ENCODE measurements at regions not wholly inside any gene's neighbourhood (a gene's known extent, or its start where the extent isn't known, plus 50 kb on each side); places are given as distances from the start of the nearest gene placed in this dataset.

DNA sequence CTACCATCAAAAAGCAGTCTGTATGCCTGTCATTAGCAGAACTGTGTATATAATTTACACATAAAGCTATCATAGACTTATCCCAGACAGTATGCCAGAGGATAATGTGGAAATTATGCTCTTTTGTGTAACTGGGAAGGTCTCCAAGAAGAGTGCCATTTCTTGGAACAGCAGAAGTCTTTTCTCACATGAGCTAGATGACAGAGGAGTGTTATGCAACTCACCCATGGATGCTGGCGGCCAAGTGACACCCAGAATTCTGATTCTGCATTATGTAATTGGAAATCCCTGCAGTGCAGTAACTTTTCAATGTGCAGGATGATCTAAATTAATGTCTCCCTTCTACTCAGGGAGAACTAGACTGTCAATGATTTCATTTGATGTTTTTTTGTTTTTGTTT lies 160.0 kb downstream of the UBE2E3 start:
- TF ChIP-seq, protein P1, sequence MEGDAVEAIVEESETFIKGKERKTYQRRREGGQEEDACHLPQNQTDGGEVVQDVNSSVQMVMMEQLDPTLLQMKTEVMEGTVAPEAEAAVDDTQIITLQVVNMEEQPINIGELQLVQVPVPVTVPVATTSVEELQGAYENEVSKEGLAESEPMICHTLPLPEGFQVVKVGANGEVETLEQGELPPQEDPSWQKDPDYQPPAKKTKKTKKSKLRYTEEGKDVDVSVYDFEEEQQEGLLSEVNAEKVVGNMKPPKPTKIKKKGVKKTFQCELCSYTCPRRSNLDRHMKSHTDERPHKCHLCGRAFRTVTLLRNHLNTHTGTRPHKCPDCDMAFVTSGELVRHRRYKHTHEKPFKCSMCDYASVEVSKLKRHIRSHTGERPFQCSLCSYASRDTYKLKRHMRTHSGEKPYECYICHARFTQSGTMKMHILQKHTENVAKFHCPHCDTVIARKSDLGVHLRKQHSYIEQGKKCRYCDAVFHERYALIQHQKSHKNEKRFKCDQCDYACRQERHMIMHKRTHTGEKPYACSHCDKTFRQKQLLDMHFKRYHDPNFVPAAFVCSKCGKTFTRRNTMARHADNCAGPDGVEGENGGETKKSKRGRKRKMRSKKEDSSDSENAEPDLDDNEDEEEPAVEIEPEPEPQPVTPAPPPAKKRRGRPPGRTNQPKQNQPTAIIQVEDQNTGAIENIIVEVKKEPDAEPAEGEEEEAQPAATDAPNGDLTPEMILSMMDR (conservative IDR thresholded peaks at IDR 0.05): no peak
- no peak for TF ChIP-seq EZH2 (IDR thresholded peaks at IDR 0.05; ENCODE audit: low read depth)
